ENCODE measurements at regions not wholly inside any gene's neighbourhood (a gene's known extent, or its start where the extent isn't known, plus 50 kb on each side); places are given as distances from the start of the nearest gene placed in this dataset.

GRCh38 chr1:221350091-221350490 is 391.8 kb downstream of the DUSP10 start:
- no peak overlapping the region for H3K4me3 ChIP-seq (ENCODE audit: low read depth, low read length)
- TF ChIP-seq, protein P1, sequence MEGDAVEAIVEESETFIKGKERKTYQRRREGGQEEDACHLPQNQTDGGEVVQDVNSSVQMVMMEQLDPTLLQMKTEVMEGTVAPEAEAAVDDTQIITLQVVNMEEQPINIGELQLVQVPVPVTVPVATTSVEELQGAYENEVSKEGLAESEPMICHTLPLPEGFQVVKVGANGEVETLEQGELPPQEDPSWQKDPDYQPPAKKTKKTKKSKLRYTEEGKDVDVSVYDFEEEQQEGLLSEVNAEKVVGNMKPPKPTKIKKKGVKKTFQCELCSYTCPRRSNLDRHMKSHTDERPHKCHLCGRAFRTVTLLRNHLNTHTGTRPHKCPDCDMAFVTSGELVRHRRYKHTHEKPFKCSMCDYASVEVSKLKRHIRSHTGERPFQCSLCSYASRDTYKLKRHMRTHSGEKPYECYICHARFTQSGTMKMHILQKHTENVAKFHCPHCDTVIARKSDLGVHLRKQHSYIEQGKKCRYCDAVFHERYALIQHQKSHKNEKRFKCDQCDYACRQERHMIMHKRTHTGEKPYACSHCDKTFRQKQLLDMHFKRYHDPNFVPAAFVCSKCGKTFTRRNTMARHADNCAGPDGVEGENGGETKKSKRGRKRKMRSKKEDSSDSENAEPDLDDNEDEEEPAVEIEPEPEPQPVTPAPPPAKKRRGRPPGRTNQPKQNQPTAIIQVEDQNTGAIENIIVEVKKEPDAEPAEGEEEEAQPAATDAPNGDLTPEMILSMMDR (IDR thresholded peaks at IDR 0.05; ENCODE audit: low read depth, low read length), result no peak

DNA sequence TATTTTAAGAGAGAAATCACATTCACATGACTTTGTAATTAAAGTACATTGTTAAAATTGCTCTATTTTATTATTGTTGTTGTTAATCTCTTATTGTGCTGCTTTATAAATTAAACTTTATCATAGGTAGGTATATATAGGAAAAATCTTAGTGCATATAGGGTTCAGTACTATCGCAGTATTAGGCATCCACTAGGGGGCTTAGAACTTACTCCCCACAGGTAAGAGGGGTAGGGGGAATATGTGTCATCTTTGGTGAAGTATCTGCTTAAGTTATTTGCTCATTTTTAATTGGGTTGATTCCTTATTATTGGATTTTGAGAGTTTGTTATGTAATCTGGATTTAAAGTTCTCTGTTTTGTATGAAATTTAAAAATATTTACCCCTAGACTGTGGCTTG is 385.2 kb downstream of the DUSP10 start:
- H3K4me3 ChIP-seq (ENCODE audit: low read depth, low read length), result no peak overlapping the region
- TF ChIP-seq, protein P1 (IDR thresholded peaks at IDR 0.05; ENCODE audit: low read depth, low read length), result no peak

GRCh38 chr1:221363039-221363438 is 378.9 kb downstream of the DUSP10 start:
- H3K4me3 ChIP-seq (ENCODE audit: low read depth, low read length), result no peak overlapping the region
- TF ChIP-seq, protein P1 (IDR thresholded peaks at IDR 0.05; ENCODE audit: low read depth, low read length), result no peak

- H3K4me3 ChIP-seq (ENCODE audit: low read depth, low read length), result no peak overlapping the region
- TF ChIP-seq, protein P1 (IDR thresholded peaks at IDR 0.05; ENCODE audit: low read depth, low read length), result no peak
These were observed 375.3 kb downstream of the DUSP10 start for GRCh38 chr1:221366495-221367110.

- no peak overlapping the region for H3K4me3 ChIP-seq (ENCODE audit: low read depth, low read length)
These were observed 370.2 kb downstream of the DUSP10 start for GRCh38 chr1:221371705-221372104.

GRCh38 chr1:221373795-221374194 is 368.1 kb downstream of the DUSP10 start:
- H3K4me3 ChIP-seq (ENCODE audit: low read depth, low read length), result no peak overlapping the region
- TF ChIP-seq, protein P1 (IDR thresholded peaks at IDR 0.05; ENCODE audit: low read depth, low read length), result no peak

More at GRCh38 chr1:221371705-221372104, 370.2 kb downstream of the DUSP10 start:
- TF ChIP-seq, protein P1 (IDR thresholded peaks at IDR 0.05; ENCODE audit: low read depth, low read length), result no peak

- no peak overlapping the region for H3K4me3 ChIP-seq (ENCODE audit: low read depth, low read length)
- TF ChIP-seq, protein P1 (IDR thresholded peaks at IDR 0.05; ENCODE audit: low read depth, low read length), result no peak
These were observed 365.6 kb downstream of the DUSP10 start for GRCh38 chr1:221376286-221376685.
